Astrocyte (in vitro differentiated cells and primary cell): ENCODE measurements at regions not wholly inside any gene's neighbourhood (a gene's known extent, or its start where the extent isn't known, plus 50 kb on each side); places are given as distances from the start of the nearest gene placed in this dataset.

Experiments
- CTCF ChIP-seq: IDR thresholded peaks from 2 replicates; pipeline ENCODE4 v1.5.1; 2011; ENCODE audit warnings: low read depth, mild to moderate bottlenecking, inconsistent platforms, low read length, moderate library complexity; ENCODE audit not compliant: insufficient read depth
- EZH2 ChIP-seq: IDR thresholded peaks from 2 replicates; pipeline ENCODE4 v1.6.1; 2012; ENCODE audit warnings: mild to moderate bottlenecking, low read length, inconsistent platforms; ENCODE audit not compliant: insufficient read depth

- TF ChIP-seq CTCF (no peak), EZH2 (no peak)
These were observed 213.1 kb upstream of the TMTC4 start for GRCh38 chr13:100887729-100888151.
